ENCODE measurements at regions not wholly inside any gene's neighbourhood (a gene's known extent, or its start where the extent isn't known, plus 50 kb on each side); places are given as distances from the start of the nearest gene placed in this dataset.

DNA sequence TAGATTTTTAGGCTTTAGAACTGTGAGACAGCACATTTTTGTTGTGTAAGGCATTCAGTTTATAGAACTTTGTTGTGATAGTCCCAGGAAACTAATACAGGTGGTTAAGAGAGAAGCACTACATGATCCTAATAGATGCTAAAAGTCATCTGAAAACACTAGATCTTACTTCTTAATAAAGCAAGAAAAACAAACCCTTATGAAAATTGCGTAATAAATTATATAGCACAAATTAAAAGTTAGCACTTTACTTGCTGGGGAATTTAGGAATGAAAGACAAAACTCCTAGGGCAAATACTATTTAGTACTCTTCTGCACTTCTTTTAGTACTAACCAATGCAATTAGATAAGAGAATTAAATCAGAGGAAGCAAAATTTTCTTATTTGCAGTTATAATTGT is 163.3 kb upstream of the SHISA6 start:
- no peak for DNase-seq

DNA sequence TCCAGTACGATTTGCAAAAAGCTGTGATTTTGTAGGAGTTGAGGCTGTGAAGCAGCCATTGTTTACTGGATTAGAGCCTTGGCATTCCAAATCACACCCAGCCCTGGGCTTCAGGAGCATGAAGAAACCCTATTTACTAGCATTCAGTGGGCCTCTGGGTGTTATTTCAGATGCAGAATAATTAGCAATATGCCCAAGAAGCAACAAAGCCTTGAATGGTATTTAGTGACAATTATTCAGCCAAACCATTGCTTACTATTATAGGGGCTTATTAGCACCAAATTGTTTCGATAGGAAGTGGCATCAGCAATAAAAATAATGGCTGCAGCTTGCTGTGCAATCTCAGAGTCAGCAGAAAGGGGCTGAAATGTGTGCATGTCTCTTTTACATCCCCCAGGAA is 166.6 kb upstream of the SHISA6 start:
- no peak for DNase-seq

DNA sequence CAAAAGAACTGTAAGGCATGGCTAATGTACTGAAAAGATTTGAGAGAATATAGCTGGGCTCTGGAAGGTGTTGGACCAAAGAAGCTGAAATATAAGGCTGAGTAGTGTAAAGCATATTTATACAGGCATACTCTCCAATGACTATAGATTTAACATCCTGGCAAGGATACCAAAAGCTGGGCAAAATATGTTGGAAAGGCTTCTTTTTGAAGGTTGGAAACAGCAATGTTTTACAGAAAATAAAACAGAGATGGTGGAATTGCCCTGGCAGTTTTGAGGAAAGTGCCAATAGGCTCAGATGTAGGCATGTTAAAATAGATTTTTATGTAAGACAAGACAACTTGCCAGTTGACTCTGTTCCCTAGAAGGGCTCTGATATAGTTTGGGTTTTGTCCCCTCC is 184.1 kb upstream of the SHISA6 start:
- DNase-seq: no peak

- DNase-seq: no peak
These were observed 187.2 kb upstream of the SHISA6 start for GRCh38 chr17:11053846-11054245.

- no peak for DNase-seq
These were observed 191.5 kb upstream of the SHISA6 start for GRCh38 chr17:11049539-11049938.

- DNase-seq: no peak
These were observed 193.8 kb upstream of the SHISA6 start for GRCh38 chr17:11047228-11047627.

GRCh38 chr17:11039342-11039741 is 201.5 kb upstream of the PIRT start:
- no peak for DNase-seq

- DNase-seq: no peak
These were observed 197.8 kb upstream of the PIRT start for GRCh38 chr17:11035681-11036080.

DNA sequence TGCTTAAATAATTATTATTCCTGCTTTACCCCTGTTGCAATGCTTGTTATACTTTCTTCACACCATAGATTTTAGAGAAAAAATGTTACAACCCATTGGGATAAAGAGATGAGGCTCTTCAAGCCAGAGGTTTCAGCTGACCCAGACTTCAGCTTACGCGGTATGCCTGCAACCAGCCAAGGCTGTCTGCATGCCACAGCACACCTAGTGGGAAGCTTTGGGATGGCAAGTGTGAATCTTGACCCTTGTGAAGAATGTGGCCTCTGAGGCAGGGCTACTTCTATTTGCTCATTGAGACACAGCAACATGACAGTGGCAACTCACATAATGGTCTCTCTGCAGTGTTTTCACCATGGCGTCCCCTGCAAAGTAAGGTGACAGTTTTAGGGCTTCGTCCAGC is 193.9 kb upstream of the PIRT start:
- DNase-seq: peak; percentile 13

GRCh38 chr17:11029791-11030190 is 191.9 kb upstream of the PIRT start:
- DNase-seq: no peak

DNA sequence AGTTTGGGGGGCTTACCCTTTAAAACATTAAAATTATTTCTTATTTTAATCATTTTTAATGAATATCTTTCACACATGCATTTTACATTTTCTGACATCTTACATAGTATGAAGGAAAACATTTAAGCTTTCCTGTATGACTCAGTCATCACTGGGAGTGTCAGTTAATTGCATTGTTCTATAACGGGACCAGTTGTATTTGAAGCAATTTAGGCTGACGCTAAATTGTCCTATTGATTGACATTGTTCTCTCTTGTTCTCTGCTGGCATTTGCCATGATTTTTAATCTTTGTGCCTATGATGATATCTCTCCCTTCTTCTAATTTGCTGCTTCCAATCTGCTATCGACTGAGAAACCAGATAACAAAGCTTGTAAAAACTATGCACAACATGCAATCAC is 190.5 kb upstream of the PIRT start:
- DNase-seq: no peak

- no peak for DNase-seq
These were observed 189.0 kb upstream of the PIRT start for GRCh38 chr17:11026903-11027302.

DNA sequence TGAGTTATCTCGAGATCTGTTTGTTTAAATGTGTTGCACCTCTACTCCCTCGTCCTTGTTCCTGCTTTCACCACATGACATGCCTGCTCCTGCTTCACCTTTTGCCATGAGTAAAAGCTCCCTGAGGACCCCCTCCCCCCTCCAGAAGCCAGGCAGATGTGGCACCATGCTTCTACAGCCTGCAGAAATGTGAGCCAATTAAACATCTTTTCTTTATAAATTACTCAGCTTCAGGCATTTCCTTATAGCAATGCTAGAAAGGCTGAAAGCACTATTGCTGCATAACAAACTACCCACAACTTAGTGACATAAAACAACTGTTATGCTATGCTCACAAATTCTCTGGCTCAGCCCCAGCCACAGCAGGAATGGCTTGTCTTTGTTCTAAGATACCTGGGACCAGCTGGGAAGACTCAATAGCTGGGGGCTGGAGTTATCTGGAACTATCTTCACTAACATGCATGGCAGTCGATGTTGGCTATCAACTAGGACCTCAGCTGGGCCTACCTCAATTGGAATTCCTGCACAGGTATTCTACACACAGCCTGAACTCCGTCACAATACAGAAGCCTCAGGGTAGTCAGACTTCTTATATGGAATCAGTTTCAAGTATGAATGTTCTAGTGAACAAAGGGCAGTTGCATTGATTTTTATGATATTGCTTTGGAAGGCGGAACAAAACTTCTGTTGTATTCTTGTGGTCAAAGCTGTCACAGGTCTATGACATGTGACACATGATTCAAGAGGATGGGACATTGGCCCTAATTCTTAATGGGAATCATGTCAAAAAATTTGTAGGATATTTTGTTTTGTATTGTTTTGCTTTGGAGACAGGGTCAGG is 186.0 kb upstream of the PIRT start:
- no peak for DNase-seq

GRCh38 chr17:11006530-11006929 is 168.6 kb upstream of the PIRT start:
- no peak for DNase-seq

DNA sequence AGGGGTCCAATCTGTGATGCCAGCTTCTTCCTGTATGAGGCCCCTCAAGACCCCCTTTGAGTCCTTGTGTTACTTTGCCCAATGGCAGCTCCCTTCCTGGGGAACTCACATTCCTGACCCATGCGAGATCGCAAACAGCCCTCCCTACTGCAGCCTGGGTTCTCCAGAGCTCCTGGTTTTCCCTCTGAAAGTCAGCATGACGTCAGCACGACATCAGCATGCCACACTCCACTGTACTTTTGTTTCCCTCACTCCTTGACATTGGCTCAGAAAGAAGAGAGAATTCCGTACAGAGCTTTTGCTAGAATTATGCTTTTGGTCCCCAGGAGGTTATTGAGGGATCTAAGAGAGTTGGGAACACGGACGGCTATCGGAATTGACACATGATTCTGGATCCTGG is 168.1 kb upstream of the PIRT start:
- DNase-seq: no peak

DNA sequence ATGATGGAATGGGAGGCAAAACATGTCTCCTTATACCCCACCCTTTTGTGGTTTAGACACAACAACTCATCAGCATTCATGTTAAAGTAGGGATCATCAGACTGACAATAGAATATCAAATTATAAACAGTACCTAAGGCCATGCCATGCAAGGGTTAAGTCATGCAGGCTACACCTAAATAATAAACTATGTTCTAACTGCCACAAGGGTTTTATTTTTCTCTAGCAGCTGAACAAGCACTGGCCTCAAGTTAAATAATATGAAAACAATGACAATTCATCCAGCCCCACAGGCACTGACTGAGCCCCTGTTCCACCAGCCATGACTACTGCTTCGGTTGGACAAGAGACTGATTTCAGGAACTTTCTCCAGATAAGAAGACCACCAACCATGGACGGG is 164.5 kb upstream of the PIRT start:
- no peak for DNase-seq

DNA sequence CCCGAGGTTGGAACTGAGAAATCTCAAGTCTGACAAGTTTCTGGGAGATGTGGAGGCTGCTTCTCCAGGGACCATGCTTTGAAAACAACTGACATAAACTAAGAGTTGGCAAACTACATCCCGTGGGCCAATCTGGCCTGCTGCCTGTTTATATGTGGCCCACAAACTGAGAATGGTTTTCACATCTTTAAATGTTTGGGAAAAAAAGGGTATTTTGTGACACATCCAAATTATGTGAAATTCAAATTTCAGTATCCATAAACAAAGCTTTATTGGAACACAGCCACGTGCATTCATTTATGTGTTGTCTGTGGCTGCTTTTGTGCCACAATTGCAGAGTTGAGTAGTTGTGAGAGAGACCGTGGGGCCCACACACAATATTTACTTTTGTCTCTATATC is 163.8 kb upstream of the PIRT start:
- no peak for DNase-seq

- no peak for DNase-seq
These were observed 161.6 kb upstream of the PIRT start for GRCh38 chr17:10999484-10999883.

DNA sequence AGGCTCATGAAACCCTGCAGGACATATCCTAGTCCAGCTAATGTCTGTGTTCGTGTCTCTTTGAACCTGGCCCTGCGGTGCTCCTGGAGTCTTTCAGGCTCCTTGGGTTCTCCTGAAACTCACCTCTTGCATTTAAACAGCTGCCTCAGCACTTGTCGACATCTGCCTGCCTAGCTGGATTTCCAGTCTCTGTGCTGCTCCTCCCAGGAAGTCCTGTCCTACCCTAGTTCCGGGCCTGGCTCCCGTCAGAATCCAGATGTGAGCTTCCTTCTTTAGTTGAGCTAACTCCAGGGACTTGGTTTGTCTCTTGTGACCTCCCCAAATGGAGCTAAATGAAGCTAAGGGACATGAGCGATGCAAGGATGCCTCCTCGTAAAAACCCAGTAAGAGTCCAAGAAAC is 155.2 kb upstream of the PIRT start:
- DNase-seq: no peak

GRCh38 chr17:10992106-10992880 is 154.4 kb upstream of the PIRT start:
- DNase-seq: no peak

DNA sequence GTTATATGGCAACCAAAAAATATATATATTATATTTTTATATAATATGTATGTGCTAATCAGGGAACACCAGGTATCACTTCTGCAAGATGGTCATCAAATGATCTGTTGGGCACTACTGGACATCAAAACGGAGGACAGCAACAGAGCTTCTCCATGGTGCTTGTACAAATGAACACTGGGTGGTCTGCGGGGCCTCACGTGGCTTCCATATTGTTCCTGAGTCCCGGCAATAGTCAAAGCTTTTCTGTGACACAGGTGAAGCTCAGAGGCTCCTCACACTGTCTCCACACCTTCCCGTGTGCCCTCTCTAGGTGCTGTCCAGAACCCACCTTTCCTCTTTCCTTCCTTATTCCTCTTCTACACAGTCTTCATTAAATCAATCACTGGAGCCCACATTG is 149.9 kb upstream of the PIRT start:
- no peak for DNase-seq

- no peak for DNase-seq
These were observed 146.3 kb upstream of the PIRT start for GRCh38 chr17:10984220-10984619.

- no peak for DNase-seq
These were observed 138.5 kb upstream of the PIRT start for GRCh38 chr17:10976401-10976800.

- no peak for DNase-seq
These were observed 130.1 kb upstream of the PIRT start for GRCh38 chr17:10968007-10968406.

GRCh38 chr17:10956821-10957220 is 118.9 kb upstream of the PIRT start:
- no peak for DNase-seq
